ENCODE measurements at regions not wholly inside any gene's neighbourhood (a gene's known extent, or its start where the extent isn't known, plus 50 kb on each side); places are given as distances from the start of the nearest gene placed in this dataset.

DNA sequence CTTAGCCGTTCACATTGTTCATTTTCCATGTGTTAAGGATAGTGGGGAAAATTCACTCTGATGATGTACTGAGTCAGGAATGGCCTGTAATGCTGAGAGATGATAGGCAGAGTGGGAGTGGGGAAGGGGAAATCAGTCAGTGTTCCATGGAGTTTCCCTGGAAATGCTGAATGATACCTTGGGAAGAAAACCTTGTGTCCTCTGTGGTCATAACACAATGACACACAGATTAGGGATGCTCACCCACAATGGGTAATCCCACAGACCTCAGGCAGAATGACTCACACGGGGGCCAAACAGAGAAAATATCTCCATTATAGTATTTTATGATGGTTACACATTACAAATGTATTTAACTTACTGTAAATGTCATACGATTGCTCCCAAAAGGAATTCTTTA is 118.0 kb downstream of the SNX19 start:
- TF ChIP-seq, protein P1, sequence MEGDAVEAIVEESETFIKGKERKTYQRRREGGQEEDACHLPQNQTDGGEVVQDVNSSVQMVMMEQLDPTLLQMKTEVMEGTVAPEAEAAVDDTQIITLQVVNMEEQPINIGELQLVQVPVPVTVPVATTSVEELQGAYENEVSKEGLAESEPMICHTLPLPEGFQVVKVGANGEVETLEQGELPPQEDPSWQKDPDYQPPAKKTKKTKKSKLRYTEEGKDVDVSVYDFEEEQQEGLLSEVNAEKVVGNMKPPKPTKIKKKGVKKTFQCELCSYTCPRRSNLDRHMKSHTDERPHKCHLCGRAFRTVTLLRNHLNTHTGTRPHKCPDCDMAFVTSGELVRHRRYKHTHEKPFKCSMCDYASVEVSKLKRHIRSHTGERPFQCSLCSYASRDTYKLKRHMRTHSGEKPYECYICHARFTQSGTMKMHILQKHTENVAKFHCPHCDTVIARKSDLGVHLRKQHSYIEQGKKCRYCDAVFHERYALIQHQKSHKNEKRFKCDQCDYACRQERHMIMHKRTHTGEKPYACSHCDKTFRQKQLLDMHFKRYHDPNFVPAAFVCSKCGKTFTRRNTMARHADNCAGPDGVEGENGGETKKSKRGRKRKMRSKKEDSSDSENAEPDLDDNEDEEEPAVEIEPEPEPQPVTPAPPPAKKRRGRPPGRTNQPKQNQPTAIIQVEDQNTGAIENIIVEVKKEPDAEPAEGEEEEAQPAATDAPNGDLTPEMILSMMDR (IDR thresholded peaks at IDR 0.05) = no peak
- TF ChIP-seq EP300 (IDR thresholded peaks at IDR 0.05) (no peak), POLR2A (IDR thresholded peaks at IDR 0.05) (no peak)
